Smooth muscle cell of the brain vasculature (primary cell): ENCODE measurements at regions not wholly inside any gene's neighbourhood (a gene's known extent, or its start where the extent isn't known, plus 50 kb on each side); places are given as distances from the start of the nearest gene placed in this dataset.

Experiments used
- DNase-seq: peaks from one replicate; pipeline ENCODE4 v3.0.0-alpha.2; 2012; ENCODE audit warnings: low read depth, low spot score

DNA sequence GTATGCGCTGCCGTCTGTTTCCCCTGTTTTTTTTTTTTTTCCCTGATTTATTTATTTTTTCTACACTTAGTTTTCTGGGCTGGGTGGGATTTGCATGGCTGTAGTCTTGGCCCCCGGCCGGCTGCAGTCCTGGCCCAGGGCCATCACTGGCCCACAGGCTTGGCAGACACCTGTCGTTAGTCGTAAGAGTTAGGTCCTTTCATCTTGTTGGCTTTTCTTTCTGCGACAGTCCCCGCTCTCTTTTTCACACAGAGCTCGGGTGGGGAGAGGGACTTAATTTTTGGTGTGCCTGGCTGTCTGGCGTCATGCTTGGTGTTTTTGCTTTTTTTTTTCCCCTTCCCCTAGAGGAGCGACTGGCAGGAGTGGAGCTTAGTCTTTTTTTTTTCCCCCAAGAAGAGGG is 183.4 kb downstream of the KLF13 start:
- no peak for DNase-seq

DNA sequence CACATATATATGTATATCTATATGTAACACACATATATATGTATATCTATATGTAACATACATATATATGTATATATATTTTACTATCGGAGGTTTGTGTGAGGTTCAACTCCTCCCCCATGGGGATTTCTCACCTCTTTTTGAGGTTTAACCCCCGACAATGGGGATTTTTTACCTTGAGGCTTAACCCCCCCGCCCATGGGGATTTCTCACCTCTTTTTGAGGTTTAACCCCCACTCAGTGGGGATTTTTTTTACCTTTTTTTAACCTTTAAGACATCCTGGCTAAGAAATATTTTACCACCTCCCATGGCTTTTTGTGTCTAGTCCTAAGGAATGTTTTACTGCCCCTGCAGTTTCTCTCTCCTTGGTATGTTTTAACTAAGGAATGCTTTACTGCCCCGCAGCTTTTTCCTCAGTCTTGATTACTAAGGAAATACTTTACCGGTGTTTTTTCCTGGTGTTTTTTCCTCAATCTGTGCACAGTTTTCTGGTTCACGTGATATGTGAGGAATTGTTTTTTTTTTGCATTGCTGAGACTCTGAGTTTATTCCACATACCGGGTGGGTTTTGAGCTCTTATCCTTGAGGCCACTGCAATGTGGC is 185.2 kb downstream of the KLF13 start:
- no peak for DNase-seq

DNA sequence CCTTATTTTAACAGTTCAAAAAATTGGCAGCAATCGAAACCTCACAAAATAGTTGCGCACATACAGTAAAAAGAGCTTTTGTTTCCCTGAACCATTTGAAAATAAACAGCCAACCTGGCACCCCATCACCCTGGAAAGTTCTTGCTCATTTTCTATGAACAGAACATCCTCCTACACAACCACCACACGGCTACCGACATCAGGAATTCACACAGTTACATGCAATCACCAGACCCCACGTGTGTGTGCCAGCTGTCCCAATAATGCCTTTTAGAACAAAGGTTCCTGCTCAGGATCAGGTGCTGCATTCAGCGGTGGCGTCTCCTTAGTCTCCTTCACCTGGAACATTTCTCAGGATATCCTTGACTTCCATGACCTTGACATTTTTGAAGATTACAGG is 186.5 kb downstream of the KLF13 start:
- DNase-seq = no peak

DNA sequence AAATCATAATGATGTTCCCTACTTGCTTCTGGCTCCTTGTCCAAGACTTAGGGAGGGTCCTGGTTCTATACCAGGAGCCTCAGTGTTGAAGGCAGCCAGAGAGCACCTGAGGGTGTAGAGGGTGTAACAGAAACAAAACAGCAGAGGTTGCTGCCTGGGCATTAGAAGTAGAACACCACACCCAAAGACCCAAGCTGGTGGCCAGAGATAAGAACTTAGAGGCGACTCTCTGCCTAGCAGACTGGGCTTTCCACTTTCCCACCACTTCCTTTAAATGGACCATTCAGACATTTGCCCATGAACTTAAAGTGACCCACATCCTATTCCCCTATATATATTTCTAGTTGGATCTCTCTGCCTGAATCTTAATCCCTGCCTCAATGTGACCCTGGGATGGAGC is 189.8 kb downstream of the KLF13 start:
- no peak for DNase-seq

DNA sequence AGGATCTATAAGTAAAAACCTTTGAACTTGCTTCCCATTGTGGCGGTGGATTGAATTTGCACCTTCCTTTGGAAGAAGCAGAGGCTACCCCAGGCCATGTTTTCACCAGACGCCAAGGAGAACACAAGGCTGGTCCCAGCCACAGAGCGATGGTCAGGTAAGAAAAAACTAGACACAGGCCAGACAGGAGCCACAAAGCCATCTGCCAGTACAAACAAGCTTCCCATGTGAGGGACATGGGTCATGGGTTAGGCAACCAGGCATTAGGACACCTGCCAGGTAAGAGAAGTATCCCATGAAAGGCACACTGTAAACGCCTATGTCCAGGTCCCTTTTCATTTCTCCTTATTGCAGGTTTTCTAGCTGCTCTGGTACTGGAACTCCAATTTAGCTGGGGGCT is 190.2 kb downstream of the KLF13 start:
- no peak for DNase-seq

DNA sequence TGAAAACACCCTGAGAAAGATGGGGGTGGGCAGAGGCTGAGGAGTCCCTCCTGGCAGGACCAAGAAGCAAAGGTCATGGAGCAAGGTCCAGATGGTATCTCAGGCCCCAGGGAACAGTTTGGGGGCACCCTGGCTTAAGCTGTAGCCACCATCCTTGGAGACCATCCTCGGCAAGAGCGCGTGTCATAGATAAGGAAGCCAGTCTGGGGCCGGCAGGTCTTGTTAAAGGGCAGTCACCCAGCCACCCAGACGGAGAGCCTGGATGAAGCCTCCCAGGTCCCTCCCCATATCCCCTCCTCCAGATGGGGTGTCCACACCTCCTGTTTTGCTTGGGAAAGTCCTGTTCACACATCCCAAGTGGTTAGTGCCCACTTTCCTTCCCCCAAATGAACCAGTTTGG is 191.1 kb downstream of the KLF13 start:
- no peak for DNase-seq

DNA sequence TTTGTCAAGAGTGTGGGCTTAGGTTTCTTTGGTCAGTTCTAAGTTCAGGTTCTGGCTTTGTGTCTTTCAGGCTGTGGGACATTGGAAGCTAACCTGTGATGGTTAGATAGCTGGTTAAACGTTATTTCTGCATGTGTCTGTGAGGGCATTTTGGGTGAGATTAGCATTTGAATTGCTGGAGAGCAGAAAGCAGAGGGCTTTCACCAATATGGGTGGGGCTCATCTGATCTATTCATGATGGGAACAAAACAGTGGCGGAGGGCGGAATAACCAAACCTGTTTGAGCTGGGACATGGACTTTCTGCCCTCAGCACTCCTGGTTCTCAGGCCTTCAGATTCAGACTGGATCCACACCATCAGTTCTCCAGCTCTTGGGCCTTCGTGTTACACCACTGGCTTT is 195.4 kb downstream of the KLF13 start:
- DNase-seq = no peak

DNA sequence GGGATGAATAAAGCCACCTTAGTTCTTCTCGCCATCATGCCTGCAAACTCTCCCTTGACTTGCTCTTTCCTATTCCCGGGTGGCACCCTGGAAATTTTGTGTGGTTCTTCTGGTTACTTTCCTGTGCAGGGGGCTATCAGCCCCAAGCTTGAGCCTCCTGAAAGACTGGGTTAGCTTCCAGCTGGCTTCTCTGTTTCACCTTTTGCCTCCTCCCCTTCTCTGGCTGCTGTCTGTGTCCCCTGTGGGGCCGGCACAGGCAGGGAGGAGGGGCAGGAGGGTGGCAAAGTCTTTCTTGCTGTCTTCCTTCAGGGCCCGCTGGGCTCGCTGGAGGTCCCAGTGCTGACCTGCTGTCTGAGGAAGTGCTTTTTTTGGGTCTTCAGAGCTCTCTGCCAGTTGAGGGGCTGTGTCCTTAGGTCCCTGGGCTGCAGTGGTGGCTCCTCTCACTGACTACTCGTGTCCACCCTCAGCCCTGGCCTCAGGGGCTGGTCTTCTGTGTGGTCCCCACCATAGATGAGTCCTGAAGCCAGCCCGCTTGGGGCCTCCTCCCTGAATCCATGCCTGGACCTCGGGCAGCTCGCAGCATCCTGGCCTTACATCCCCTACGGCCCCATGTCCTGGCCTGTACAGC is 196.5 kb downstream of the KLF13 start:
- no peak for DNase-seq

DNA sequence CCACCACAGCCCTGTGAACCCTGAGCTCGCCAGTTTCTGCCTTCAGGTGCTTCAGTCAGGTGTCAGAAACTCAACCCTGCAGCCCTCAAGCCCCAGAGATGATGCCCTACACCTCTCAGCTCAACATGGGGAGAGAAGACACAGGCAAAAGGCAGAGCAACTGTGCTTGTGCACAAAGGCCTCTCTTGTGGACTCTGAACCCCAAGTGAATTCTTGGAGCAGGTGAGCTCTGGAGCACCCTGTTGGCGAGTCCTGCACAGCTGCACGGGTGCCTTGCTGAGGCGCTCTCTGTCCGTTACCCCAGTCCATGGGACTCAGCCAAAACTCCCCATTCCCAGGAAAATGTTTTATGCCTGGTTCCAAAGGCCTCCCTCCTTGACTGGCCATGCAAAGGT is 197.0 kb downstream of the KLF13 start:
- no peak for DNase-seq

DNA sequence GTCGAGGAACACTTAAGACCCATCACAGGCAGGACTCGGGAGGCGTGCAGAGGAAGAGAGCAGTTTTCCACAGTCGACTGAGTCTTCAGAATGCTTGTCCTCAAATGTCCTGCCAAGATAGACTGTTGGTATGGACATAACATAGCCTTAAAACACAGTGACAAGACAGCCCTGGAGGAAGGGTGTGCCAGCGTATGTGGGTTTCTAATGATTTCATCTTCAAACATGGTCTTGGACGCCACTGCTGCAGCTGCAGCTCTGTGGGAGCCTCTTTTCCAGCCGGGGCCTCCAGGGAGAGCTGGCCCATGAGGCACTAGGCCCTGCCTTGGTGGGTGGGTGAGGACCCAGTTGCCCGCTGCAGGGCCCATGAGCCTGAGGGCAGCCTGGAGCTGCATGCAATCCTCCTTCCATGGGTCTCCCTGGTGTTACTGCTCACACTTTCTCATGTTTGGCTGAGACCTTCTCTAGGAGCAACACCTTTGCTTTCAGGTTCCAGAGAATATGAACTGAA is 198.6 kb downstream of the KLF13 start:
- no peak for DNase-seq

DNA sequence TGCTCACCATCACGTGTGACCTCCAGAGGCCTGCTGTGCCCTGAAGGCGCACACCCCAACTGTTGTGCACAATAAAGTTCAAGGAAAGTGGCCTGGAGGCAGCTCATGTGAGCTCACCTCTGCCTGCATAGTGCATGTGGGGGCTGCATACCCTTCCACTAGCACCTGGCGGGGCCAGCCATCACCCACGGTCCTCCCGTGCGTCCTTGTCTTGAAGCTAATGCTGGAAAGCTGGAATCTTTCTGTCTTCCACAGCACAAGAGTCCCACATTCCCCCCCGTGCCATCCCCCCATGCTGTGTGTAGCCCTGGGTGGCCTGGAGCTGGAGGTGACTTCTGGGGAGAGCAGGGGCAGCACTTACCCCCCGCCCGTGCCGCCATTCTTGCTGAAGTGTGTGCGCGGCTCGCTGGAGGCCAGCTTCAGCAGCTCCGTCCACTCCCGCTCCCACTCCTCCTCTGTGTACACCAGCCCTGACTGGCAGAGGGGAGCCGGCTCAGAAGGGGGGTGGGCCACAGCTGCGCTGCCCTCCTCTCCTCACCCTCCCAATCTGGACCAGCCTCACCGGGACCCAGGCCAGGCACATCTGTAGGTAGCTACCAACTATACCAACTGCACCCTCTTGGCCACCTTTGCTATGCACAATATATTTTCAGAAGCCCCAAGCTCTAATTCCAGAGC is 199.5 kb downstream of the KLF13 start:
- no peak for DNase-seq

DNA sequence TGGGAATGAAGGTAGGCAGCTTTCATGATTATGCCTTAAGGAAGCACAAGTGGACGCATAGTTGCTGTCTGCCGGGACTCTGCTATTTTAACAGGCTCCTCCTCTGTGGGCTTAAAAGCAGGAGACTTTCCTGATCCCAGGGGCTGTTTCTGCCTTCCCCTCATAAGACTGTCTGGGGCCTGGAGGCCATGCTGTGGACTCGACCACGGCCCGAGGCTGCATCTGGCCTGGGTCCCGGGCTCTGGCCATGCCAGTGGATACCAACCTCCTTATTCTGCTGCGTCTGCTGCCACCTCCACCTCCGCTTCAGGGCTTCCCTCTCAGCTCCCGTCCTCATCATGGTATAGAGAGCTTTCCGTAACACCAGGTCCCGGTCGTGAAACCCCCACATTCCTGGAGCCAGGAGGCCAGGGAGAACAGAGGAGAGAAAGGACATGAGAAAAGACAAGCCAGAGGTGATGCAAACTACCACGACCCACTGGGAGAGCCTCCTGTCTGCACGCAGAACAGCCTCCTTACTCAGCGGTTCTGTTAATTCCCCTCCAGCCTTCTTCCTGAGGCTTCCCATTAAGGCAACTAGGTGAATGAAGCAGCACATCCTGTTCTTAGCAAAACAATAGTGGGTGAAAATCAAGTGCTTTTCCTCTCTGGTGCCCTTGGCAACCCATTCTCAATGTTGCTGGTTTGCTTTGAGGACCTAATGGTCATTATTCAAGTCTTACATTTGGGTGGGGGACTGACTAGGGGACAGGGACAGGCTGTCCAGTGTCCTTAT is 200.5 kb downstream of the KLF13 start:
- no peak for DNase-seq

DNA sequence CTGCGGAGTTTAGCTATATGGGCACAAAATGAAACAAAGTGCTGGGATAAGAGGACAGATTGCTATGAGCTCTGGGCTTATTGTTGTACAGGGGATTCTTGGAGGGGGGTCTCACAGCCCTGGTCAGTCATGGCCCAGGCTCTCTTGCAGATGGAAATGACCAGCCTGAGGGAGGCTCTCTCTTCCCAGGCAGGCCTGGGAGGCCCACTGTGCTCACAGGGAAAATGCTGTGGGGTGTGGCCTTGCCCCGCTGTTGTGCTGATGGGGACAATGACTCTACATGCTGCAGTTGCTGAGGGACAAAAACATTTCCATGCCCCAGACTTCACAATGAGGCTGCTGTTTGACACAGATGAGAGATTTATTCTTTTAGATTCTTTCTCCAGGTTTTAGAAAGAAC is 202.2 kb downstream of the KLF13 start:
- no peak for DNase-seq

DNA sequence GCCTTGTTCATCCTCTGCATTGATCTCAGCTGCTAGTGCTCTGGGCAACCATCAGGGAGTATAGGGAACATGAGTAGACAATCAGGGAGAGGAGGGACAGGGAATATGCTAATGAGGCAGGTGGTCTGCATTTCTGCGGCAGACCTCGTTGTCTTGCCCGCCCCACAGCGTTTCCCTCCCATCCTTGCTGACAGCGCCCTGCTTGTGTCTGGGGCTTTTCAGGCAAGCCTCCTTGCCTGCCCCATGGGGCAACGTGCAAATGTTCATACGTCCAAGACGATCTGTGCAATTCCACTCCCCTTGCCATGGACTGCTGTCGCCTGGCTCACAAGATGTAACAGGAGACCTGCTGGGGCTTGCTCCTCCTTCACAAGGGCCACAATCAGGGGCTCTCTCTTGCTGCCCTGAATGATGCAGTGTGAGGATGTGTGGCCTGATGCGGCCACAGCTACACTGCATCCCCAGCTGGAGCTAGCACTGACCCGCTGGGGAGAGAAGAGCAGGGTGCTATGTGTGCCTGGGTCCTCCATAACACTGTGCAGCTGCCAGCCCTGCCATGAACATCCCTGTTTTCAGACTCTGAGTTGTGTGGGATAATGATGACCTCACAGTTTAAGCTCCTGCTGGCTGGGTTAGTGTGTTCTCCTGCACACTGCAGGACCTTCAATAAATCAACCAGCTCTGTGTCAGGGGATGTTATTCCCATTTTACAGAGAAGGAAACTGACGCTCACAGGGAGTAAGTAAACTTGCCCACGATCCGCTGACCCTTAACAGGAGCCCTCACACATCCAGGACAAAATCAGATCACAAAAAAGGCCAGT is 211.3 kb downstream of the KLF13 start:
- no peak for DNase-seq

DNA sequence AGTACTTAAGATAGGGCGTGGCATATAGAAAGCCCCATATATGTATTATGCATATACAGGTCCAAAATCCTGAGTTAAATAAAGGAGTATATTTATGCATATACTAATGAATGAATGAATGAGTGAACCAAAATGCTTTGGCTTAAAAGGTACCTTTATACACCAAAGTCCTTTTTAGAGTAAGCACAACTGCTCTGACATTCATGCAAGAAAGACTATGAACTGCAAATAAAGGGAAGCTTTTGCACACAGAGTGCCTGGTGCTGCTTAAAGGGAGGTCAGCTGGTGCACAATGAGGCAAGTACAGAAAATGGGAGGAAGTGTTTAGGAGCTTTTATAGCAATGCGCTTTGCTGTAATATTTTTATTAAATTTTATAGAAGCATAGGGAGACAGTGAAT is 214.0 kb downstream of the KLF13 start:
- no peak for DNase-seq

DNA sequence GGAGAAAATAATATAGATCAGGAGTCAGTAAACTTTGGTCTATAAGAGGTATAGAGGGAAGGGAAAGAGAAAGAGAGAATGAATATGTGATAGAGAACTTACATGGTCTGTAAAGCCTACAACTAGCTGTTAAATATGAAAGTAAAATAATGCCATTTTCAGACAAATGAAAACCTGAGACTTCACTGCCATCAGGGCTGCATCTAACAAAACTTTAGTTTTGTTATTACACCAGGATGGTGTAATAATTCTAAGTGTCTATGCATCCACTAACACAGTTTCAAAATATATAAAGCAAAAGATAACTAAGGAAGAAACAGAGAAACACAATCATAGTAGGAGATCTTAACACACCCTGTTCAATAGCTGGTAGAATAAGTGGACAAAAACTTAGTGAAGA is 217.7 kb downstream of the KLF13 start:
- DNase-seq = no peak

DNA sequence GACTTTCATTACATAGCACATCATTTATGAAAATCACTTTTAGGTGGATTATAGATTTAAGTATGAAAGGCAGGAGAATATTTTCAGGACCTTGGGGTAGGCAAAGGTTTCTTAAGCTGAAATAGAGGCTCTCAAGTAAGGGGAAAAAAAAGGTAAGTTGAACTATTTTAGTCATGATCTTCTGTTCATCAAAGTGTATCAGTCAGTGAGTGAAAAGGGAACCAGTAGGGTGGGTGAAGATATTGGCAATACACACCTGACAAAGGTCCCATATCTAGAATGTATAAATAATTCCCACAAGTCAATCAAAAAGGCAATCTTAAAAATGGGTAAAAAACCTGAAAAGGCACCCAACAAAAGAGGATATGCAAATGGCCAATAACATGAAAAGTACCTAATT is 218.6 kb downstream of the KLF13 start:
- DNase-seq = no peak

DNA sequence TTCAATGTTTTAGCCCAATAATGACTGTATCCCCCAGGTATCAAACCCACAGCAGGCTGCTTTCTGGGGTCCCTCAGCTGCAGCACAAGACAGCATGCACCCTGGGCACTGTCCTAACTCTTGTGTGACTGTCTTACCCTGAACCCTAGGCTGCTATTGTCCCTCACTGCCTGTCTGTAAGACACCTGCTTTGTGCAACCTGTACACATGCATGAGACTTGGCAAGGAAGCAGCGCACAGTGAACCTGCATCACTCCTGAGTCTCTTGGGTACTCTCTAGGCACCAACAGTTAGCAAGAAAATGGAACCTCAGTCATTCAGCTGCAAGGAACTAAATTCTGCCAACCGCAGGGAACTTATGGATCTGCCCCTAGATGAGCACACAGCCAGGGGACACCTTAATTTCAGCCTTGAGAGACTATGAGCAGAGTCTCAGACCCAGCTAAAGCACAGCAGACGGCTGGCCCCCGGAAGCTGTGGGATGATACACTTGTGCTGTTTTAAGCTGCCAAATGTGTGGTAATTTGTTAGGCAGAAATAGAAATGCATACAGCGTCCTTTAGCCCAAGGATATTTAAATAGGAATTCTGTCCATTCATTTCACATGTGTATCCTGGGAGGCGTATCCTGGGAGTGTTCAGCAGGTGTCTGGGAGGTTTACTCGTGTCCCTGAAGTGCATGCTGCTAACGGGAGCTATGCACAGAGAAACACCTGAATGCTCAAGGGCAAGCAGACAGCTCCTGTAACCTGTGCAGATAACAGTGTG is 223.8 kb downstream of the KLF13 start:
- DNase-seq = no peak

DNA sequence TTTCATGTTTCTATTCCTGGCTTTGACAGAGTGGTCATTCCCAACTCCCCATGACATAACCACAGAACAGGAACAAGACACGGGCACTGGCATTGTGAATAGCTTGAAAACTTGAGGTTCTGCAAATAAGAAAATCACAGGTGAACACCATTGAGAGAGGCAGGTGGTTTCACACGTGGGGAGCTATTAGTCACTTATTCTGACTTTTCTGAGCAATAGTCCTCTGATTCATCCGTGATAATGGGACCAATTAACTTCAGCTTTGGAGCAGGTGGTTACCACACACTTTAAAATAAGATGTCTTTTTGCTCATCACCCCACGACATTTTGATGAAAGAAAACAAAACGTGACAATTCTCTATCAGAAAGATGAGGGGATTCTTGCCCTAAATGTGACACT is 224.7 kb downstream of the KLF13 start:
- no peak for DNase-seq

DNA sequence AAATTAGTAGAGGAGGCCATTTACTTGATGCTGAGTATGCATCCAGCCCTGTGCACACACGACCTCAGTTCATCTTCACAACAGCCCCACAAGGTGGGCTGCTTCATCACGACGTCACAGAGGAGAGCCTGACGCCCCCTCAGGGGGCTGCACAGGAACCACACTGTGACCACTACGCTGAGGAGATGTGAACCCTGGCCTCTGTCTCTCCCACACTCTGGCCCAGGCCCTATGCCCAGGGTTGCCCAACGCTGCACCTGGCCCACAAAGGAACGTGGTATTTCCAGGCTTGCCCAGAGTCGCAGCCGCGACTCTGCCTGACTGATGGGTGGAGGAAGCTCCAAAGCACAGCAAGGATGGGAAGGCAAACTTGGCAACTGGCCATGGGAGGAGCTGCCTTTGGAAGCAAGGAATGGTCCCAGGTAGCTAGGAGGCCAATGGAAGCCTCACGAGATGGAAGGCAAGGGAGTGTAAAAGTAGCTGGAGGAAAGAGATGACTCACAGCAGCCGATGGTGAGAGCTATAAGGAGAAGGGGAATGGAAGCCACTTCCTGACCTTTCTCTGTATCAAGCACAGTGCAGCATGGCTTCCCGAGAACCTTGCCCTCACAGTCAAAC is 226.0 kb downstream of the KLF13 start:
- DNase-seq = no peak
